ENCODE measurements at regions not wholly inside any gene's neighbourhood (a gene's known extent, or its start where the extent isn't known, plus 50 kb on each side); places are given as distances from the start of the nearest gene placed in this dataset.

DNA sequence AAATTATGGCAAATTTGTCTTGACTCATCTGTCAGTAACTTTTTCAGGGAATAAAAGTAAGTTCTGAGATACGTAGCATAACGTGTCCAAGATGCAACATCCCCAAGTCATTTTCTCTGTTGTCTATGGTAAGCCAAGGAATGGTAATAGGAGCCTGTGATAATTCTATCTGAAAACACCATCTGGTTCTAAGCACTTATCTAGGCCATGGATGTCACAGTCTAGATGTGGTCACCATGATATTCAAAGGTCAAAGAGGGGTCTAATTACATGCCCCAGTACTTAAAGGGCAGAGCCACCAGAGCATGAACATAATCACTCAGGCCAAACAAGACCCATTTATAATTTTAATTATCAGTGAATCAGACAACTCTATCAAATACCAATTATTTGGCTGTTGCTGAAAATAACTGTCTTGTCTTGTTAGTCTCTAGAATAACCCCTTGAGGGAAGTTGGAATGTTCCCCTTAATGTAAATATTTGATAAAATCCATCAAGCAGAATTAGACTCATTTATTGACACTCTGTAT lies 225.1 kb upstream of the MPPED2 start:
- DNase-seq (ENCODE audit: low read depth in 4 of 4, low spot score in 2 of 4): no peak

DNA sequence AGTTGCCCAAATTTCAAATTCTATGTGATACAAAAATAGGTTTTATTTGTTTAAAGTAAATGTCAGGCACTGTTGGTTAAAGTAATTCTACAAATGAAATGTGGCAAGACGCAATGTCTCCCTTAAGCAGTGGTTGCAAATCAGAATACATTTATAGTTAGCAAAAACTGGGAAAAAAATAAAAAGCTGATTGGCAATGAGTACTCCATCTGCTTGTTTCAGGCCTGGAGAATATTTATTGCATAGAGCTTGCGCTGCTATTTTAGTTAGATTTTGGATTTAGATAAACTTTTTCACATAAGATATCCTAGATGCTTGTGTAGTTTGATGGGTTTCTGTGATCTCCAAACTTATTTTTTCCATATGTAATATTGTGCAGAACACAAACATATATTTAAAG lies 224.0 kb upstream of the MPPED2 start:
- no peak for DNase-seq (ENCODE audit: low read depth in 4 of 4, low spot score in 2 of 4)

GRCh38 chr11:30801357-30801756 lies 215.2 kb upstream of the MPPED2 start:
- no peak for DNase-seq (ENCODE audit: low read depth in 4 of 4, low spot score in 2 of 4)

- DNase-seq (ENCODE audit: low read depth in 4 of 4, low spot score in 2 of 4): no peak
Measured at GRCh38 chr11:30800904-30801303, 214.8 kb upstream of the MPPED2 start.

DNA sequence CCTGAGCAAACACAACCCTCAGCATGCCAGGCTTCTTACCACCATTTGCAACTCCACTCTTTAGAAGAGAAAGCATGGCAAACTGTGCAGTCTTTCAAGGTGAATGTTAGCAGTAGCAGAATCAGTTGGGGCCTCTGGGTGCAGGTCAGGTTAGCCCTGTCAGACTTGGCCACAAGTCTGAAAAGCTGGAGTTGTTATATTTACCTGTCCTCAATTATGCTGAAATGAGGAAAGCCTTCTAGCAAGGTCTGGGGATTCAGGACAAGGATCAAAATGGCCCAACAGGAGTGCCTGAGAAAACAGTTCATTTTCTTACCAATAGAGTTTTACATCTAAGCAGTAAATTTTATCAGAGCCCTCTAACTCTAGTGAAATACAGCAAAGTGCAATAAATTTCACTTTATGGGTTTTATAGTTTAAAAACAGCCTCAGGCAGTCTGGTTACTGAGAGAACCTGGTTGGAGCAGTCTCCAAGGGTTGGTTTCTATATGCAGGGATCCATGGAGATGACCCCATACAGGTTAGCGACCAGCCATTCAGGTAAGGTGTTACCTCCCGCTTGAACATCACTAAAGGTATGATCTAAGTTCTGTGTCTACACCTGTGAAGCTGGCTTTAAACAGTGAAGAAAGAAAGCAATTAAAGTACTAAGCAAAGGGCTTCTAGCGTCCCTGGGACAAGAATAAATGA lies 212.5 kb upstream of the MPPED2 start:
- DNase-seq (ENCODE audit: low read depth in 4 of 4, low spot score in 2 of 4): no peak

DNA sequence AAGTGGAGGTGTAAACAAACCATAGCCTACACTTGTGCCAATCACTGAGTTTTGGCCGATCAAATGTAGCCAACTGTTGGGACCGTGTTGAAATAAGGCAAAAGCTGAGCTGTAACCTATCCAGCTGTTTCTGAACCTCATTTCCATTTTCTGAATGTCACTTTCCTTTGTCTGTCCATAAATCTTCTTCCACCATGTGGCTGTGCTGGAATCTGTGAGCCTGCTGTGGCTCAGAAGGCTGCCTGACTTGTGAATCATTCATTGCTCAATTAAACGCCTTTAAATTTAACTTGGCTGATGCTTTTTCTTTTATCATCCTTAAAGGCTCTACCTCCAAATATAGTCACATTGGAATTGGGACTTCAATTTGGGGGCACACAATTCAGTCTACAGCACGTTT lies 203.1 kb upstream of the MPPED2 start:
- no peak for DNase-seq (ENCODE audit: low read depth in 4 of 4, low spot score in 2 of 4)

DNA sequence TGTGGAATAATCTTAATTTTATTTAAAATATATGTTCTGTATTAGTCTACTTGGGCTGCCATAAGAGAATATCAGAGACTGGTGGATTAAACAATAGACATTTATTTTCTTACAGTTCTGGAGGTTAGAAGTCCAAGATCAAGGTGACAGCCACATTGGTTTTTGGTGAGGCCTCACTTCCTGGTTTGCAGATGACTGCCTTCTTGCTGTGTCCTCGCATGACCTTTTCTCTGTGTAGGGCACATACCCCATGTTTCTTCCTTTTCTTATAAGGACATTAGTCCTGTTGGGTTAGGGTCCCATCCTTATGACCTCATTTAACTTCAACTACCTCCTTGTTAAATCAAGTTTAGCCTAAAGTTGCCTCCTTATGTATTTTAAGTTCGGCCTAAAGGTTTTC lies 202.7 kb upstream of the MPPED2 start:
- DNase-seq (ENCODE audit: low read depth in 4 of 4, low spot score in 2 of 4): no peak

DNA sequence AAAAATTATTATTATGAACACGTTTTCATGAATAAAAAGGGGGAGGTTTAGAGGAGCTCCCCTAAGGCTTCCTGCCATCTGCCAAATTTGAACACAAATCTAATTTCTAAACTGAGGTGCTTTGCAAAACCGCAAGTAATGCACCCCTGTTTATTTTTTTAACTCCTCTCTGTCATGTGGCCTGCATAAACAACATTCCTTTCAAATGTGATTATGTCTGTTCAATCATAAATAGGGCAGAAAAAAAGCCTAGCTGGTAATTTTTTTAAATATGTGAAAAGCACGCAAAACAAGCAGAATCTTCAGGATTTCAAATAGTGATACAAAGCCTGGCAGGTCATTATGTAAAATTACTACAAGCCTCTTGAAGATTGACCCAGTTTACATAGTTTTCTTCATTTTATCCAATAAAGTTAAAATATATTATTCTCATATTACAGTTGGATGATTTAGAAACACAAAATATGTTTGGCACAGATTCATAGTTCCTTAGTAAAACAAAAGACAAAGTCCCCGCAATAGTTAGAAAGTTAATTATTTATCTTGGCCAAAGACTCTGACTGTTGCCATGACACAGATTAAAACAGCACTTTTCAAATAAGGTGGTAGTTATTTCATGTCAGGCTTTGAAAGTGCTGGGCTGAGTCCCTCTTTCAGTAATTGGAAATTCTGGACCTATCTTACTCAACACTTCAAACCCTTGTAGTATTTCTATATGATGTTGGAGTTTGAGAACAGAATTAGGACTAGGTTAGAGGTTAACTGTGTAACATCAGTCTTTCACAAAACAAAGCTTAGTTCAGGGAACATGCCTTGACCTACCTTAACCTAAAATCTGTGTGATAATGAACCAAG lies 200.3 kb upstream of the MPPED2 start:
- peak in 2 of 4 donors; percentile 34 to 59 for DNase-seq (ENCODE audit: low read depth in 4 of 4, low spot score in 2 of 4)

DNA sequence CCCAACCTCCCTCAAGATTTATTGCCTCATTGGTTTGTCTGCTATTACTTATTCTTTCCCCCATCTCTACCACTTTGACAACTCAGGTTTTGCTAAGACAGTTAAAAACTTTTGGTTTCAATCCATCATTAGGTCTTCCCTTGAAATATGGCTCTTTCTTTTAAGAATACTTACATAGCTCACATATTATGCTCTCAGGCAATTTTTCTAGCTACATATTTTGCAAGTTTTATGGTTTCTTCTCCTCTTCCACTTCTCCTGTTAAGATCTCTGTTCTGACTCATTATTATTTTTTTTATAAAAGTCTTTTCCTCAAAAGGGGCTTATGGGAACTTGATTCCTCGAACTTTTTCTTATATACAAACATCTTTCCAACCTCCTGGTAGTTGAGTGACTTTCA lies 192.4 kb upstream of the MPPED2 start:
- no peak for DNase-seq (ENCODE audit: low read depth in 4 of 4, low spot score in 2 of 4)

DNA sequence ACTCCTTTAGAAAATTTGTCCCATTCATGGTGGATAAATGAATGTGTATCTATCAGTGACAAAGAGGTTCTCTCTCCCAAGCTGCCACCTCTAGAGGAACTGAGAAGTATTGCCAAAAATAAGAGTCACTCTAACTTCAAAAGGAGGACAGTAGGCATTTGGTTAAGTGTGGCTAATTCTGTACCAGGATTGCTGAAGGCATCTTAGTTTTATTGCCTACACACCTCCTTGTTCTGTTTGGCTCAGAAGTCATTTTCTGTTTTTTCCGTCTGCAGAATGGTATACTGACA lies 189.0 kb upstream of the MPPED2 start:
- DNase-seq (ENCODE audit: low read depth in 4 of 4, low spot score in 2 of 4): no peak

DNA sequence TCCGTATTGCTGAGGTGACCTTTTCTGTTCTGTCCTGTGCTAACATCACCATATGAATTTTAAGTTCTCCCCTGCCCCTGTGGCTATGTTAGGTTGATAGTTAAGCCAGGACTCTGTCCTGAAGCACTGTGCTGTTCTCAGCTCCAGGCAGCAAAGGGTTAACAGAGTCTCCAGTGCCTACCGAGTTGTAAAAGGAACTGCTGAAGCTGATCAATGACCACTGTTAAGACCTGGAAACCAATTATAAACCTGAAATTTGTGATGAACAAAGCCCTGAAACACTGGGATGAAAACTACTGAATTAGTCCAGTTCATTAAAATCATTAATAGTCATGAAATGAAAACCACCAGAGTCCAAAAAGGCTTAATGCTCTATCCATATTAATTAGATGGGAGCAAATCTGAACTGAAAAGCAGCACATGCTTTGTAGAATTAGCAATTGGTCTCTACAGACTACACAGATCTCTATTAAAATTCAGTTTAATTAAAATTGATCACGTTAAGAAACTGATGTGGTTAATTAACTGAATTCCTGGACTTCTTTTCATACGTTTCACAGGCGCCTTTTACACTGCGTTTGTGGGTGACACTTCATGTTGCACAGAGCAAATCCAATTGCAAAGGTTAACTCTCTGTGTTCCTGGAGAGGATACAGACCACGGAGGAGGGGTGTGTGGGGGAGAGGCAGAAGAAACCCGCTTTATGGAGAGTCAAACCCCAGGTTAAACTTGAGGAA lies 188.5 kb upstream of the MPPED2 start:
- no peak for DNase-seq (ENCODE audit: low read depth in 4 of 4, low spot score in 2 of 4)

- DNase-seq (ENCODE audit: low read depth in 4 of 4, low spot score in 2 of 4): no peak
Measured at GRCh38 chr11:30772908-30773307, 186.8 kb upstream of the MPPED2 start.

GRCh38 chr11:30763951-30764350 lies 177.8 kb upstream of the MPPED2 start:
- DNase-seq (ENCODE audit: low read depth in 4 of 4, low spot score in 2 of 4): no peak

- DNase-seq (ENCODE audit: low read depth in 4 of 4, low spot score in 2 of 4): no peak
Measured at GRCh38 chr11:30762188-30762587, 176.0 kb upstream of the MPPED2 start.

DNA sequence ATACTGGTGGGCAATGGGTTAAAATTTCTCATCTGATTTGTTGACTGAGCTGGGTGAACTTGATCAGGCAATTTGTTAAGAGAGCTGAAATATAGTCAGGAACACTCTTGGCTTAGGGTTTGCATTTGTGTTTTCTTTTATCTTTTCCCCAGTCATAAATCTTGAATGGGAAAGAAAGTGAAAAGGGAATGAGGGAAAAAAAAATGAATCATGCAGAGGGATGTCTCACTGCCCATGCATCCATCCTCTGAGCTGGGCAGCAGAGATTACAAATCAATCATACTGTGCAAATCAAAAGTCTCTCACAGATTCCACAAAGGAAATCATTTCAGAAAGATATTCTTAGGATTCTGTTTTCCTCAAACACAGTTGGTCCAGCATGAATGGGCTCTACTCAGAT lies 174.2 kb upstream of the MPPED2 start:
- no peak for DNase-seq (ENCODE audit: low read depth in 4 of 4, low spot score in 2 of 4)

- DNase-seq (ENCODE audit: low read depth in 4 of 4, low spot score in 2 of 4): peak in 2 of 4 donors; percentile 16 to 23
Measured at GRCh38 chr11:30758946-30759504, 172.9 kb upstream of the MPPED2 start.

GRCh38 chr11:30758518-30758917 lies 172.4 kb upstream of the MPPED2 start:
- no peak for DNase-seq (ENCODE audit: low read depth in 4 of 4, low spot score in 2 of 4)

GRCh38 chr11:30758012-30758411 lies 171.9 kb upstream of the MPPED2 start:
- DNase-seq (ENCODE audit: low read depth in 4 of 4, low spot score in 2 of 4): no peak

DNA sequence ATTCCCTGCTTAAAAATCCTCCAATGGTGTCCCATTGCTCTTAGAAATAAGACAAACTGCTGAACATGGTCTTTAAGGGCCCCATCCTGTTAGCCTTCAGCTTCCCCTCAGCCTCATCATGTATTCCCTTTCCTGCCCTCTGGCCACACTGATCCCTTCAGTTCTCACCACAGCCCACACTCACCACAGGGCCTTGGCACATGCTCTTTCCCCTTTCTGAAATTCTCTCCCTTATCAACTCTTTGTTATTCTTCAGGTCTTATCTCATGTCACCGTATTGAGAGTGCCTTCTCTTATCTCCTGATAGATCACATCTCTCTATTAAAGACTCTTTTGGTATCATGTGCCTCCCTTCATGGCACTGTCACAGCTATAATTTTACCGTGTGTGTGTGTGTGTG lies 167.8 kb upstream of the MPPED2 start:
- no peak for DNase-seq (ENCODE audit: low read depth in 4 of 4, low spot score in 2 of 4)

GRCh38 chr11:30753504-30753903 lies 167.4 kb upstream of the MPPED2 start:
- no peak for DNase-seq (ENCODE audit: low read depth in 4 of 4, low spot score in 2 of 4)

GRCh38 chr11:30749268-30749667 lies 163.1 kb upstream of the MPPED2 start:
- no peak for DNase-seq (ENCODE audit: low read depth in 4 of 4, low spot score in 2 of 4)
